GM13977 (cell line): ENCODE measurements at regions not wholly inside any gene's neighbourhood (a gene's known extent, or its start where the extent isn't known, plus 50 kb on each side); places are given as distances from the start of the nearest gene placed in this dataset.

ENCODE experiments used
- DNase-seq: peaks from one replicate; pipeline ENCODE4 v3.0.0; 2012; ENCODE audit warnings: low spot score
- CTCF ChIP-seq: IDR thresholded peaks from 2 replicates; pipeline ENCODE4 v1.5.1; 2012; ENCODE audit warnings: mild to moderate bottlenecking, control low read depth; ENCODE audit not compliant: insufficient read depth; ENCODE audit errors: extremely low read depth, missing control alignments
- in situ Hi-C: fragments of 300-500 bp; cut with MboI; formaldehyde crosslinking; loops from one replicate; pipeline ENCODE4 v1.12.0; 2022; ENCODE audit warnings: low sequenced_read_pairs, low pct_unique_long_range_greater_than_20kb, mixed read lengths, inconsistent platforms; ENCODE audit not compliant: unreplicated experiment

GRCh38 chr2:187924293-187924692 lies 367.4 kb upstream of the GULP1 start:
- no peak for TF ChIP-seq CTCF
- DNase-seq = no peak
- in situ Hi-C loops = no loop called here

GRCh38 chr2:187934236-187934635 lies 357.4 kb upstream of the GULP1 start:
- DNase-seq = no peak
- no peak for TF ChIP-seq CTCF
- in situ Hi-C loops = no loop called here

GRCh38 chr2:187934692-187935091 lies 357.0 kb upstream of the GULP1 start:
- TF ChIP-seq CTCF = no peak
- DNase-seq = no peak
- in situ Hi-C loops = no loop called here

GRCh38 chr2:187935126-187935525 lies 356.5 kb upstream of the GULP1 start:
- no peak for TF ChIP-seq CTCF
- DNase-seq = no peak
- in situ Hi-C loops = no loop called here

- TF ChIP-seq CTCF = no peak
- in situ Hi-C loops = no loop called here
- DNase-seq = no peak
Measured at GRCh38 chr2:187936228-187936627, 355.4 kb upstream of the GULP1 start.

- no peak for DNase-seq
- in situ Hi-C loops = no loop called here
- TF ChIP-seq CTCF = no peak
Measured at GRCh38 chr2:187939180-187939579, 352.5 kb upstream of the GULP1 start.

- DNase-seq = no peak
- TF ChIP-seq CTCF = no peak
- in situ Hi-C loops = no loop called here
Measured at GRCh38 chr2:187942876-187943275, 348.8 kb upstream of the GULP1 start.
